ELR (cell line): ENCODE measurements at regions not wholly inside any gene's neighbourhood (a gene's known extent, or its start where the extent isn't known, plus 50 kb on each side); places are given as distances from the start of the nearest gene placed in this dataset.

ENCODE experiments used
- DNase-seq: peaks from one replicate; pipeline ENCODE4 v3.0.0-alpha.2; 2015; ENCODE audit warnings: low read depth

GRCh38 chr5:175109058-175109755, 334.8 kb downstream of the DRD1 start:
- no peak for DNase-seq

GRCh38 chr5:175107865-175108264, 336.1 kb downstream of the DRD1 start:
- DNase-seq, result no peak

GRCh38 chr5:175107028-175107588, 336.9 kb downstream of the DRD1 start:
- DNase-seq, result no peak

GRCh38 chr5:175104677-175105076, 339.3 kb downstream of the DRD1 start:
- no peak for DNase-seq

GRCh38 chr5:175103746-175104145, 340.2 kb downstream of the DRD1 start:
- no peak for DNase-seq

GRCh38 chr5:175102717-175103116, 341.3 kb downstream of the DRD1 start:
- no peak for DNase-seq

- no peak for DNase-seq
Measured at GRCh38 chr5:175098301-175098700, 345.7 kb downstream of the DRD1 start.

- DNase-seq, result no peak
Measured at GRCh38 chr5:175096469-175097165, 347.4 kb downstream of the DRD1 start.

GRCh38 chr5:175094461-175094860, 349.5 kb downstream of the DRD1 start:
- no peak for DNase-seq

GRCh38 chr5:175092691-175093090, 351.3 kb downstream of the DRD1 start:
- no peak for DNase-seq

GRCh38 chr5:175088963-175089362, 355.0 kb downstream of the DRD1 start:
- DNase-seq, result no peak

- DNase-seq, result no peak
Measured at GRCh38 chr5:175082866-175083590, 358.6 kb downstream of the MSX2 start.

GRCh38 chr5:175082346-175082745, 358.0 kb downstream of the MSX2 start:
- DNase-seq, result no peak

- no peak for DNase-seq
Measured at GRCh38 chr5:175079707-175080106, 355.3 kb downstream of the MSX2 start.

- DNase-seq, result no peak
Measured at GRCh38 chr5:175070283-175070682, 345.9 kb downstream of the MSX2 start.

GRCh38 chr5:175060257-175060656, 335.9 kb downstream of the MSX2 start:
- no peak for DNase-seq

GRCh38 chr5:175059687-175060211, 335.4 kb downstream of the MSX2 start:
- DNase-seq, result peak; percentile 16

GRCh38 chr5:175056831-175057230, 332.4 kb downstream of the MSX2 start:
- no peak for DNase-seq

- no peak for DNase-seq
Measured at GRCh38 chr5:175054243-175054642, 329.9 kb downstream of the MSX2 start.

- no peak for DNase-seq
Measured at GRCh38 chr5:175052351-175052750, 328.0 kb downstream of the MSX2 start.

GRCh38 chr5:175047048-175047447, 322.7 kb downstream of the MSX2 start:
- no peak for DNase-seq

GRCh38 chr5:175045820-175046219, 321.4 kb downstream of the MSX2 start:
- DNase-seq, result no peak

GRCh38 chr5:175037820-175038219, 313.4 kb downstream of the MSX2 start:
- DNase-seq, result no peak
